ENCODE measurements at regions not wholly inside any gene's neighbourhood (a gene's known extent, or its start where the extent isn't known, plus 50 kb on each side); places are given as distances from the start of the nearest gene placed in this dataset.

GRCh38 chr5:63101870-63102269, 523.3 kb downstream of the LRRC70 start:
- Histone ChIP-seq H3K79me2 (ENCODE audit: low read depth) (no peaks in the 10 kb centered on the region), H3K27ac (no peak overlapping the region), H3K4me1 (peaks cover 9% of the 10 kb centered on the region), H4K20me1 (ENCODE audit: low read depth) (no peaks in the 10 kb centered on the region), H3K4me2 (no peak overlapping the region), H3K36me3 (no peaks in the 10 kb centered on the region), H3K9me3 (ENCODE audit: low read depth) (no peaks in the 10 kb centered on the region), H2AFZ (replicated peaks) (peak overlapping the region; percentile 22), H3K4me3 (no peak overlapping the region), H3K9ac (no peak overlapping the region), H3F3A (ENCODE audit: low read depth) (no peaks in the 10 kb centered on the region), H3K27me3 (no peaks in the 10 kb centered on the region)
- DNase-seq (ENCODE audit: low spot score) = no peak
- Mint-ChIP-seq H3K36me3 (no peaks in the 10 kb centered on the region), H3K4me1 (peaks cover 2% of the 10 kb centered on the region), H3K27ac (no peak overlapping the region), H3K27me3 (ENCODE audit: insufficient read depth, low read depth) (no peaks in the 10 kb centered on the region), H3K9me3 (no peaks in the 10 kb centered on the region), H3K4me3 (no peak overlapping the region)
- TF ChIP-seq EZH2phosphoT487 (IDR thresholded peaks at IDR 0.05) (no peak), EZH2 (IDR thresholded peaks at IDR 0.05) (no peak), CTCF (IDR thresholded peaks at IDR 0.05) (no peak)

DNA sequence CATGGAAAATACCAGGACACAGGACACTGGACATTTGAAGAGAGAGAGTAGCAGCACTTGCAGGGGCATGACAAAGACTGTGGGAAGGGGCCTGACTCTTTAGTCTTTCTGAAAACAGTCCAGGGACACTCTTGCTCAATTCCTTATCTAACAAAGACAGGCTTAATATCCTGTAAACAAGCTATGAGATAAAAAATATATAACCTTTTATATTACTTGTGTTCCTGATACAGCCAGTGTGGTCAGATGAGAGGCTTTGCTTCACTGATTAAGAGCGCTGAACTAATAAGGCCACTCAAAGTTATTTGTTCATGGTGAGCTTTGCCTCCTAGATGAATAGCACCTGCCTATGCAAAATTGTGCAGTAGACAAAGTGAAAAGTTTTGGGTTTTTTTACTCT, 518.7 kb downstream of the LRRC70 start:
- peaks cover 5% of the 10 kb centered on the region for H3K4me1 Mint-ChIP-seq

GRCh38 chr5:63094730-63095129, 516.1 kb downstream of the LRRC70 start:
- Histone ChIP-seq H3F3A (ENCODE audit: low read depth) (no peaks in the 10 kb centered on the region), H3K4me2 (no peak overlapping the region), H4K20me1 (ENCODE audit: low read depth) (no peaks in the 10 kb centered on the region), H3K27ac (no peak overlapping the region), H3K27me3 (no peaks in the 10 kb centered on the region), H3K79me2 (ENCODE audit: low read depth) (no peaks in the 10 kb centered on the region), H3K9me3 (ENCODE audit: low read depth) (no peaks in the 10 kb centered on the region), H3K4me3 (no peak overlapping the region), H3K4me1 (peaks cover 12% of the 10 kb centered on the region), H3K36me3 (no peaks in the 10 kb centered on the region), H2AFZ (replicated peaks) (no peak overlapping the region), H3K9ac (no peak overlapping the region)
- H3K4me3 Mint-ChIP-seq = no peak overlapping the region
- no peak for DNase-seq (ENCODE audit: low spot score)
- no peaks in the 10 kb centered on the region for H3K36me3 Mint-ChIP-seq
- H3K4me1 Mint-ChIP-seq = peaks cover 5% of the 10 kb centered on the region
- H3K27me3 Mint-ChIP-seq (ENCODE audit: insufficient read depth, low read depth) = peaks cover 2% of the 10 kb centered on the region
- H3K27ac Mint-ChIP-seq = no peak overlapping the region
- no peak for TF ChIP-seq CTCF (IDR thresholded peaks at IDR 0.05)
- no peak for TF ChIP-seq EZH2phosphoT487 (IDR thresholded peaks at IDR 0.05)
- TF ChIP-seq EZH2 (IDR thresholded peaks at IDR 0.05) = no peak
- no peaks in the 10 kb centered on the region for H3K9me3 Mint-ChIP-seq

More for the DNA sequence above, 518.7 kb downstream of the LRRC70 start:
- no peaks in the 10 kb centered on the region for H4K20me1 ChIP-seq (ENCODE audit: low read depth)
- H3K27me3 ChIP-seq = no peaks in the 10 kb centered on the region
- H3K79me2 ChIP-seq (ENCODE audit: low read depth) = no peaks in the 10 kb centered on the region
- H3K4me3 Mint-ChIP-seq = no peak overlapping the region
- no peak overlapping the region for H3K27ac ChIP-seq
- no peak overlapping the region for H3K4me2 ChIP-seq
- H3K36me3 Mint-ChIP-seq = no peaks in the 10 kb centered on the region
- H3K9me3 Mint-ChIP-seq = no peaks in the 10 kb centered on the region
- no peak overlapping the region for H3K4me3 ChIP-seq
- no peaks in the 10 kb centered on the region for H3K36me3 ChIP-seq
- H2AFZ ChIP-seq (replicated peaks) = peak overlapping the region; percentile 83
- no peak overlapping the region for H3K27ac Mint-ChIP-seq
- H3K9me3 ChIP-seq (ENCODE audit: low read depth) = no peaks in the 10 kb centered on the region
- no peak for TF ChIP-seq EZH2 (IDR thresholded peaks at IDR 0.05)
- TF ChIP-seq CTCF (IDR thresholded peaks at IDR 0.05) = no peak
- no peak for TF ChIP-seq EZH2phosphoT487 (IDR thresholded peaks at IDR 0.05)
- no peaks in the 10 kb centered on the region for H3F3A ChIP-seq (ENCODE audit: low read depth)
- peak; percentile 3 for DNase-seq (ENCODE audit: low spot score)
- no peak overlapping the region for H3K9ac ChIP-seq
- H3K27me3 Mint-ChIP-seq (ENCODE audit: insufficient read depth, low read depth) = no peaks in the 10 kb centered on the region
- H3K4me1 ChIP-seq = peaks cover 12% of the 10 kb centered on the region
